ENCODE measurements at regions not wholly inside any gene's neighbourhood (a gene's known extent, or its start where the extent isn't known, plus 50 kb on each side); places are given as distances from the start of the nearest gene placed in this dataset.

GRCh38 chr2:145126146-145126545 is 606.2 kb upstream of the ZEB2 start:
- H3K4me3 ChIP-seq (ENCODE audit: low read length), result no peak overlapping the region
- TF ChIP-seq CTCF (conservative IDR thresholded peaks at IDR 0.05; ENCODE audit: low read depth, low read length), result no peak
- DNase-seq (ENCODE audit: low read depth), result no peak

GRCh38 chr2:145124085-145124484 is 604.2 kb upstream of the ZEB2 start:
- DNase-seq (ENCODE audit: low read depth), result no peak
- no peak overlapping the region for H3K4me3 ChIP-seq (ENCODE audit: low read length)
- TF ChIP-seq CTCF (conservative IDR thresholded peaks at IDR 0.05; ENCODE audit: low read depth, low read length), result no peak

- DNase-seq (ENCODE audit: low read depth), result no peak
- no peak overlapping the region for H3K4me3 ChIP-seq (ENCODE audit: low read length)
- no peak for TF ChIP-seq CTCF (conservative IDR thresholded peaks at IDR 0.05; ENCODE audit: low read depth, low read length)
These were observed 603.7 kb upstream of the ZEB2 start for GRCh38 chr2:145123606-145124005.

GRCh38 chr2:145119225-145119624 is 599.3 kb upstream of the ZEB2 start:
- TF ChIP-seq CTCF (conservative IDR thresholded peaks at IDR 0.05; ENCODE audit: low read depth, low read length), result no peak
- H3K4me3 ChIP-seq (ENCODE audit: low read length), result no peak overlapping the region
- DNase-seq (ENCODE audit: low read depth), result no peak

- no peak for DNase-seq (ENCODE audit: low read depth)
These were observed 597.2 kb upstream of the ZEB2 start for GRCh38 chr2:145116834-145117725.

GRCh38 chr2:145116056-145116455 is 596.1 kb upstream of the ZEB2 start:
- DNase-seq (ENCODE audit: low read depth), result no peak
- TF ChIP-seq CTCF (conservative IDR thresholded peaks at IDR 0.05; ENCODE audit: low read depth, low read length), result no peak
- H3K4me3 ChIP-seq (ENCODE audit: low read length), result no peak overlapping the region

More at GRCh38 chr2:145116834-145117725, 597.2 kb upstream of the ZEB2 start:
- no peak for TF ChIP-seq CTCF (conservative IDR thresholded peaks at IDR 0.05; ENCODE audit: low read depth, low read length)
- H3K4me3 ChIP-seq (ENCODE audit: low read length), result no peak overlapping the region

GRCh38 chr2:145114726-145115125 is 594.8 kb upstream of the ZEB2 start:
- no peak for TF ChIP-seq CTCF (conservative IDR thresholded peaks at IDR 0.05; ENCODE audit: low read depth, low read length)
- H3K4me3 ChIP-seq (ENCODE audit: low read length), result no peak overlapping the region
- DNase-seq (ENCODE audit: low read depth), result peak; percentile 62
